HEK293T (cell line): ENCODE measurements at regions not wholly inside any gene's neighbourhood (a gene's known extent, or its start where the extent isn't known, plus 50 kb on each side); places are given as distances from the start of the nearest gene placed in this dataset.

Source experiments
- BHLHE40 ChIP-seq: fragments of 450-650 bp; IDR thresholded peaks from 2 replicates; pipeline ENCODE4 v1.6.1; 2016; ENCODE audit warnings: mild to moderate bottlenecking, moderate library complexity, borderline replicate concordance
- ELF4 ChIP-seq: fragments of 450-650 bp; IDR thresholded peaks from 2 replicates; pipeline ENCODE4 v1.6.1; 2017; ENCODE audit warnings: antibody characterized with exemption
- FOXM1 ChIP-seq: fragments of 450-650 bp; IDR thresholded peaks from 2 replicates; pipeline ENCODE4 v1.6.1; 2017; ENCODE audit warnings: mild to moderate bottlenecking, borderline replicate concordance
- L3MBTL2 ChIP-seq: fragments of 450-650 bp; conservative IDR thresholded peaks from 2 replicates; pipeline ENCODE4 v1.6.1; 2016; ENCODE audit warnings: mild to moderate bottlenecking
- LEF1 ChIP-seq: fragments of 450-650 bp; IDR thresholded peaks from 2 replicates; pipeline ENCODE4 v1.6.1; 2017; ENCODE audit warnings: mild to moderate bottlenecking, borderline replicate concordance
- NFRKB ChIP-seq: fragments of 450-650 bp; IDR thresholded peaks from 2 replicates; pipeline ENCODE4 v1.6.1; 2016; ENCODE audit warnings: mild to moderate bottlenecking, moderate library complexity
- PKNOX1 ChIP-seq: fragments of 450-650 bp; IDR thresholded peaks from 2 replicates; pipeline ENCODE4 v1.6.1; 2016
- SP1 ChIP-seq: fragments of 450-650 bp; IDR thresholded peaks from 2 replicates; pipeline ENCODE4 v1.6.1; 2017
- SUZ12 ChIP-seq: fragments of 450-650 bp; IDR thresholded peaks from 2 replicates; pipeline ENCODE4 v1.6.1; 2016; ENCODE audit warnings: mild to moderate bottlenecking
- TARDBP ChIP-seq: fragments of 450-650 bp; IDR thresholded peaks from 2 replicates; pipeline ENCODE4 v1.6.1; 2016

GRCh38 chr3:6125520-6125919, 735.4 kb upstream of the GRM7 start:
- TF ChIP-seq L3MBTL2 (no peak), PKNOX1 (no peak), SP1 (no peak), BHLHE40 (no peak), SUZ12 (no peak), LEF1 (no peak), TARDBP (no peak), ELF4 (no peak), FOXM1 (no peak), NFRKB (no peak)
